OCI-LY7 (cell line): ENCODE measurements at regions not wholly inside any gene's neighbourhood (a gene's known extent, or its start where the extent isn't known, plus 50 kb on each side); places are given as distances from the start of the nearest gene placed in this dataset.
"Not testable (repeated sequence)": the region's sequence is repeated elsewhere in the genome, so short reads cannot be mapped to it uniquely, and the experiment has no call there.

ENCODE experiments used
- BruUV-seq: library from RNA; stranded (reverse); fragments of 400-500 nt; replicated peaks from 2 replicates; lab custom pipeline; 2021; lab: Mats Ljungman, UMichigan
- CTCF ChIA-PET: fragments of 300-600 bp; sonication (Branson Sonifier 250); formaldehyde crosslinking; loops from one replicate; lab custom pipeline; 2022; ENCODE audit warnings: antibody characterized with exemption; ENCODE audit not compliant: unreplicated experiment; lab: Charles Lee
- POLR2A ChIA-PET: fragments of 300-600 bp; sonication (Branson Sonifier 250); formaldehyde crosslinking; loops from one replicate; lab custom pipeline; 2022; ENCODE audit warnings: antibody characterized with exemption; lab: Charles Lee
- DNase-seq: peaks from one replicate; pipeline ENCODE4 v3.0.0-alpha.2; 2015; ENCODE audit warnings: low spot score
- H2AFZ ChIP-seq: fragments of 200-600 bp; sonication (generic), shearing (Covaris generic); 2 replicates; pipeline ENCODE4 v1.6.1; 2014; ENCODE audit warnings: mild to moderate bottlenecking, antibody characterized with exemption, low read length, moderate library complexity
- H3K27ac ChIP-seq: fragments of 200-600 bp; sonication (generic); 2 replicates; pipeline ENCODE4 v1.5.1; 2014; ENCODE audit warnings: mixed run types, low read depth, mild to moderate bottlenecking, moderate library complexity, low read length, inconsistent platforms; ENCODE audit not compliant: poor library complexity, severe bottlenecking
- H3K36me3 ChIP-seq: fragments of 200-600 bp; sonication (generic); 2 replicates; pipeline ENCODE4 v1.6.1; 2014; ENCODE audit warnings: mild to moderate bottlenecking, antibody characterized with exemption, low read length, moderate library complexity, mixed read lengths; ENCODE audit not compliant: insufficient read depth
- H3K4me1 ChIP-seq: fragments of 200-600 bp; sonication (generic); 2 replicates; pipeline ENCODE4 v1.5.1; 2014; ENCODE audit warnings: mild to moderate bottlenecking, low read length; ENCODE audit not compliant: insufficient read depth, poor library complexity, severe bottlenecking
- H3K4me2 ChIP-seq: fragments of 200-600 bp; sonication (generic); 2 replicates; pipeline ENCODE4 v1.6.1; 2014; ENCODE audit warnings: mild to moderate bottlenecking, low read length
- H3K4me3 ChIP-seq: fragments of 200-600 bp; sonication (generic); 2 replicates; pipeline ENCODE4 v1.5.1; 2014; ENCODE audit warnings: mild to moderate bottlenecking, low read depth, low read length; ENCODE audit not compliant: poor library complexity, severe bottlenecking
- H3K79me2 ChIP-seq: fragments of 200-600 bp; sonication (generic); 2 replicates; pipeline ENCODE4 v1.6.1; 2016; ENCODE audit warnings: low read depth, mild to moderate bottlenecking, low read length, moderate library complexity, mixed read lengths; ENCODE audit not compliant: insufficient read depth
- H3K9me2 ChIP-seq: fragments of 200-600 bp; sonication (generic); 2 replicates; pipeline ENCODE4 v1.6.1; 2016; ENCODE audit warnings: mild to moderate bottlenecking, low read length, mixed read lengths; ENCODE audit not compliant: insufficient read depth
- H3K9me3 ChIP-seq: fragments of 200-600 bp; sonication (generic); 2 replicates; pipeline ENCODE4 v1.6.1; 2014; ENCODE audit warnings: mild to moderate bottlenecking, mixed run types, low read length, mixed read lengths
- H4K20me1 ChIP-seq: fragments of 200-600 bp; sonication (generic); 2 replicates; pipeline ENCODE4 v1.6.1; 2014; ENCODE audit warnings: mild to moderate bottlenecking, antibody characterized with exemption, low read length, moderate library complexity, mixed read lengths; ENCODE audit not compliant: insufficient read depth
- CTCF ChIP-seq: fragments of 200-600 bp; sonication (generic); conservative IDR thresholded peaks from 2 replicates; pipeline ENCODE4 v1.5.1; 2014; ENCODE audit warnings: mild to moderate bottlenecking, antibody characterized with exemption, low read length, moderate library complexity, mixed read lengths
- EZH2phosphoT487 ChIP-seq: fragments of 200-600 bp; sonication (generic); IDR thresholded peaks from 2 replicates; pipeline ENCODE4 v1.6.1; 2018; ENCODE audit warnings: low read depth, borderline replicate concordance, mild to moderate bottlenecking, mixed run types, antibody characterized with exemption, low read length, moderate library complexity, mixed read lengths
- intact Hi-C: fragments of 100-400 bp; cut with micrococcal nuclease; formaldehyde crosslinking; loops from one replicate; pipeline ENCODE4 v1.10.0; 2022; ENCODE audit not compliant: unreplicated experiment

- H3K36me3 ChIP-seq, result no peaks in the 10 kb centered on the region
- no peaks in the 10 kb centered on the region for H3K9me2 ChIP-seq
- H3K79me2 ChIP-seq, result no peaks in the 10 kb centered on the region
- CTCF ChIA-PET, result no interaction called here
- no peak overlapping the region for H3K27ac ChIP-seq
- POLR2A ChIA-PET, result no interaction called here
- no peak for DNase-seq
- intact Hi-C loops, result no loop called here
- no peaks in the 10 kb centered on the region for H3K4me1 ChIP-seq
- H3K4me3 ChIP-seq, result no peak overlapping the region
- H3K4me2 ChIP-seq, result no peak overlapping the region
- no TSS peak for BruUV-seq
- H3K9me3 ChIP-seq, result no peaks in the 10 kb centered on the region
- no peak overlapping the region for H2AFZ ChIP-seq
- no peak for TF ChIP-seq EZH2phosphoT487
- no peak for TF ChIP-seq CTCF
- no peaks in the 10 kb centered on the region for H4K20me1 ChIP-seq
Measured at GRCh38 chr7:119886007-119886406, 387.0 kb upstream of the KCND2 start.

- H3K9me2 ChIP-seq, CTCF ChIA-PET, H3K4me1 ChIP-seq, intact Hi-C loops, H3K27ac ChIP-seq, H2AFZ ChIP-seq, H3K36me3 ChIP-seq, H3K4me2 ChIP-seq, H4K20me1 ChIP-seq, H3K4me3 ChIP-seq, POLR2A ChIA-PET, DNase-seq, BruUV-seq, H3K9me3 ChIP-seq, H3K79me2 ChIP-seq: not testable (repeated sequence)
Measured at GRCh38 chr7:119886525-119886924, 386.4 kb upstream of the KCND2 start.

GRCh38 chr7:119888251-119888650, 384.7 kb upstream of the KCND2 start:
- Histone ChIP-seq H3K36me3 (no peaks in the 10 kb centered on the region), H3K9me2 (no peaks in the 10 kb centered on the region), H2AFZ (no peak overlapping the region), H3K4me1 (no peaks in the 10 kb centered on the region), H3K27ac (no peak overlapping the region), H3K4me3 (no peak overlapping the region), H3K9me3 (no peaks in the 10 kb centered on the region), H3K79me2 (no peaks in the 10 kb centered on the region), H3K4me2 (no peak overlapping the region), H4K20me1 (no peaks in the 10 kb centered on the region)
- CTCF ChIA-PET, result no interaction called here
- POLR2A ChIA-PET, result no interaction called here
- BruUV-seq, result no TSS peak
- intact Hi-C loops, result no loop called here
- TF ChIP-seq EZH2phosphoT487, result no peak
- no peak for TF ChIP-seq CTCF
- DNase-seq, result no peak
